ENCODE measurements at regions not wholly inside any gene's neighbourhood (a gene's known extent, or its start where the extent isn't known, plus 50 kb on each side); places are given as distances from the start of the nearest gene placed in this dataset.
A peak's percentile ranks its signal among the peaks of the same experiment; 100 is the strongest.

- no peak for DNase-seq
Measured at GRCh38 chr1:184221087-184221486, 165.7 kb upstream of the C1orf21 start.

- peak; percentile 36 for DNase-seq
Measured at GRCh38 chr1:184222652-184223052, 164.2 kb upstream of the C1orf21 start.

- no peak for DNase-seq
Measured at GRCh38 chr1:184223216-184223615, 163.6 kb upstream of the C1orf21 start.

DNA sequence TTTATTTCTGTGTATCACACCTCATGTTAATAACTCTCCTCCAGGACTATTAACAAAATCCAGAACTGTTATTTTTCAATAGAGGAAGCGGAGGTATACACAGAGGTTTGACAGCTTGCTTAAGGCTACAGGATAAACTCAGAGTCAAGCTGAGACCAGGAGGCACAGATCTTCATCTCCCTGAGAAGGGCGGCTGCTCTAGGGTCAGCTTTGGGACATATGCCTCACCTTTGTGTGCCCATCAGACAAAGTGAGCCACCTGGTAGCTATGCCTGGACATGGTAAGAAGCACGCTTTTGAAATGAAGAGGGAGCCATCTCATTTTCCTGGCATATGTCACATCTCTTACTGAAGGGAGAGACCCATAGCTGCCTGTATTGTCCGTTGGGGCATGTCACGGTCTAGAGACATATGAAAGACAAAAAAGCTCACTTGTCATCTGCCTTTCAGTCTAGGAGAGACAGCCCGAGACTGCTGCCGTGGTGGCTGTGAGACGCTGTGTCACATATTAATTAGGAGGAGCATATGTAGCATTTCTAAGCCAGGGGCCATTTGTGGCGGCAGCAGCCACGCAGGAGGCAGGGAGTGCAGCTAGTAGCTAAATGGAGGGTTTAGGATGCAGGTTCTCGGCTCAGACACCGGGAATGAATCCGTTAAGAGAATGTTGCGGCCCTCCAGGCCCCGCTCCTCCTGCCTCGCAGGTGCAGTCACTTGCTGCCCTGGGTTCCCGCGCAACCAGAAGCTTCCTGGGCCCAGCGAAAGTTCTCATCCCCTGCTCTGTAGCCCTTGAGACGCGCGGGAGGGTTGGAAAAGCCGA, 161.3 kb upstream of the C1orf21 start:
- DNase-seq: no peak

DNA sequence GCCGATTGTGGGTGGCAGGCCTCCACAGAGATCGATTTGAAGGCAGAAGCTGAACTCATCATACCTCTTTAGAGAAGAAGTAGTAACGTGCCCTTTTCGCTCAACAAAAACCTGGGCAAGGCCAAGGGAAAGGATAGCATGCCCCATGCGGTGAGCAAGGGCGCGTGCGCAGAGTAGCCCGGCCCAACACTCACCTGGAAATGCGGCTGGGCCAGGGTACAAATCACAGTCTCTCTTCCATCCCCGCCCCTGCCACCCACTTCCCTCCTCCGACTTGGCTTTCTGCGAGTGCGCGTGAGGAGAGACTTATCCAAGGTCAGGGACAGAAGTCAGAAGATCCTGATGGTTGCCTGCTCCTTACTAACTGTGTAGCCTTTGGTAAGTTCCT, 160.7 kb upstream of the C1orf21 start:
- no peak for DNase-seq

DNA sequence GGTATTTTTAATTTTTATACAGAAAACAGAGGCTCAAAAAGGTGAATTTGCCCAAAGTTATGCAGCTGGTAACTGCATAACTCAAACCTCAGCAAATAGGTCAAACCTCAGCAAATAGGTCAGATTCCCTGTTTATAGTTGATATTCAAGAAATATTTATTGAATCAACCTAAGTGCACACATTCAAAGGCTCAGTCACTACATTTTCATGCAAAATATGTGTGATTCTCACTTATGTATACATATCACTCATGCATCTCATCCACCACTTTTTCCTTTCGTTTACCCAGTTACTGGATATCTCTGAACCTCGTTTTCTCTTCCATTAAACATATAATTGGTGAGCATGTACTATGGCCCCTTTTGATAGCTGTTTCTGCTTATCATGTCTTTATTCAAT, 158.3 kb upstream of the C1orf21 start:
- DNase-seq: no peak

DNA sequence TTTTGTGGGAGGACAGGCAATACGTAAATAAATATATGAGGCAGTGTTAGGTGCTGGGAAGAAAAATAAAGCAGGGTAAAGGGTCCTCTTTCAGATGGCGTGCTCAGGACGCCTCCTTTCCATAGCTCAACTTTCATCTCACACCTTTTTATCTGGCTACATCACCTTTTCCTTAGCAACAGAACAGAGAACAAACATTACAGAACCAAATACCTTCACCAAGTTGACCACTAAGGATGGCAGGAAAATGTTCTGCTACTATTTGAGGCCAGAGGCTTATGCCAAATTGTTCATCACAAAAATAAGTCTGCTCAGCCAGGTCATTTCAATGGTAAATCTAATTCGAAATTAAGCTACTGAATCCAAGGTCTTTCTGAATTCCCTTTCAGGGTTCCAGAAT, 149.2 kb upstream of the C1orf21 start:
- no peak for DNase-seq

DNA sequence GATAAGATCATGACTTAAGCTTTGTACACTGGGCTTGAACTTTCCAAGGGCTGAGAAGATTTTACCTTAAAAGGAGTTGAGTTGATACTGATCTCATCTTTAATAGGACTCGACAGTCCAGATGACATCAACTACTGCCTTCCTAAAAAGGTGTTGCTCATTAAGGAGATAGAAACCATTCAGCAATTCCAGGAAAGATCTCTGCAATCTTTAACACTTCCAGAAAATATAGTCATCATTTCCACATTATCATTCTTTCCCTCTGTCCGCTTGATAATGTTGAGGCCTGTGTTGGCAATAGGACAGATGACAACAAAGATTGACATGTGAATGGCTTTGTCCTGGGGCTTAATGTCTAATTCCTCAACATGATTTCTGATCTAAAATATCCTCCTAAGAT, 145.4 kb upstream of the C1orf21 start:
- DNase-seq: no peak

- DNase-seq: no peak
Measured at GRCh38 chr1:184242507-184242943, 144.3 kb upstream of the C1orf21 start.

- DNase-seq: no peak
Measured at GRCh38 chr1:184244962-184245361, 141.9 kb upstream of the C1orf21 start.

DNA sequence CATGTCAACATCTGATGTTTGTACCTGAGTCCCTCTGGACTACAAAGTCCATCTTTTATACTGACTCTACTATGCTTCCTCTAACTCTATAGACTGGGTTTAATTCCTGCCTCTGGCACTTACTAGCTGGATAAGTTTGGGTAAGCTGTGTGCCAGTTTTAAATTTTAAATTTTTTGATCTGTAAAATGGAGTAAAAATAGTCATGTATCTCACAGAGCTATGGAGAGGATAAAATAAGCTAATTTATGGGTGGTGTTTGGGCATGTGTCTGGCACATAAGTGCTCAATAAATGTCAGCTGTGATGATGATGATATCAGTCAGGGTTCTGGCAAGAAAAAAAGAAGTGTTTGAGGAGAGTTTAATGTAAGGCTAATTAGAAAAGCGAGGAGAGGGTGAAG, 139.2 kb upstream of the C1orf21 start:
- DNase-seq: no peak

DNA sequence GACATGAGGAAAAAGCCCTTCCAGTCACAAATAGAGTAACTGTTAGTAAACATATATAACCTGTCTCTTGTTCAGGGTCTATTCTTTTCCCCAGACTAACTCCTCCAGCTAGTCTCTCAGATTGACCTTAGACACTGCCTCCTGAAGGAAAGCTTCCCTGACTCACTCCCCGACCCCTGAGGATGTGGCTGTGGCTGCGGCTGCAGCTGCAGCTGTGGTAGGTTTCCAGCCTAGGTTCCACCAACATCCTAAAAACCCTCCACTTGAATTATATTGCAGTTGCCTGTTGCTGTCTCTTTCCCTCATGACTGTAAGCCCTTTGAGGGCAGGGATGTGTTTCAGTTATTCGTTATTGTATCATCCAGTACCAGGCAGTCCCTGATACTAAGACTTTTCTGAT, 132.9 kb upstream of the C1orf21 start:
- DNase-seq: no peak

DNA sequence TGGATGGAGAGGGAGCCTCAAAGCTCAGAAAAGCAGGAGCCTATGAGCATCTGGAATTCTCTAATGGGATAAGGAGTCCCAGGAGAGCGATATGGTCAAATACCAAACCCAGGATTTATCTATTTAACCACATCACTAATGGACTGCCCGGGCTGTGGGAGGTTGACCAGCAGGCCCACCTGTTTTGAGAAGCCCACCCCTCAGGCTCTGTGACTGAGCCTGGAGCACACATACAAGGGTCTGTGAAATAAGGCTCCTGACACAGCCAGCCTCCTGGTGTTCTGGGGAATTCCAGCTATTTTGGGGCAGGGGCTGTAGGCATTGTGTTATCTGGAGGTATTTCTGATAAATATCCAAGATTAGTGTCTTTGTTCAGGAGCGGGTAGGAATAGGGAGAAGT, 132.0 kb upstream of the C1orf21 start:
- no peak for DNase-seq

- no peak for DNase-seq
Measured at GRCh38 chr1:184255560-184255959, 131.3 kb upstream of the C1orf21 start.

DNA sequence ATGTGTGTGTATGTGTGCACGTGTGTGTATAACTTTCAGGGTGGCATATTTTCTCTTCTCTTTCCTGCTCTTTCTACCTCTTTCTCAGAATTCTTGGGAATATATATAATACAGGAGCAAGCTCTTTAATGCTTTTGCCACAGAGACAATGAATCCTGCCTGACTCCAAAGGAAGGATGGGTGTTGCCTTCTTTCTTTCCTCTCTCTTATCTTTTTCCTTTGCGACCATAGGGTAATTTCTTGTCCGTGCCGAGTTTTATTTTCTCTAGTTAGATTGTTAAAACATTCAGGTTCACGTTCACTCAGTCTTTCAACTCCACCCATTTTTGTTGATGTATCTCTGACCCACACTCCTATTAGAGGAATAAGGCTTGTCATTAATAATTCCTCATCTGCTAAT, 129.0 kb upstream of the C1orf21 start:
- no peak for DNase-seq

- DNase-seq: no peak
Measured at GRCh38 chr1:184258525-184258924, 128.3 kb upstream of the C1orf21 start.

DNA sequence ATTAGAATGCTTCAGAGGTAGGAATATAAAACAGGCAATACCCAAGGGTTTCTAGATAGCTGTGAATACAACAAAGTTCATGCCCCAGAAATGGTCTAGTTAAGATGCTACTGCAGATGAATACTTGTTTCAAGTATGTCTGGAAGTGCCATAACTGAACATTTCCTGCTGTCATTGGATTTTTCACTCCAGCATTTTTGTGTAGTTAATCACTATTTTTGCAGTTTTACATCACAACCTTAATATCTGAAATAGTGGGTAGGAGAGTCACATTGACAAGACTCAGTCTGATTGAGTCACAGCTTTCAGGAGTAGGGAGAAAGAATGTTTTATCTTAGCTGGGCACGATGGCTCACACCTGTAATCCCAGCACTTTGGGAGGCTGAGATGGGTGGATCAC, 126.4 kb upstream of the C1orf21 start:
- DNase-seq: no peak

DNA sequence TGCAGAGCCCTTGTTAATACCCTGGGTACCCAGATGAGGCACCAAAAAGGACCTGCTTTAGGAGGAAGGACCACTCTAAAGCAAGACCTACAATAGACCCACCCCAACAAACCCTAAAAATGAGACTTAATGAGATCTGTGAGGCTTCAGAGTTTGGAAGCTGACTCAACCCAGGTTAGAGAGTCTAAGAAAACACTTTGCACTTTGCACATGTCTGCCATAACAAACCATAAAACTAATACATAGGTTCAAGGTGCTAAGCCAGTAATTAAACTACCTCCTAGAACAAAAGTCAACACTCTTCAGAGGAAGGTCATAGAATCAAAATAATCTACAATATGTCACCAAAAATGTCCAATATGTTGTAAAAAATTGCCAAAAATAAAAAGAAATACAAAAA, 124.7 kb upstream of the C1orf21 start:
- DNase-seq: no peak

DNA sequence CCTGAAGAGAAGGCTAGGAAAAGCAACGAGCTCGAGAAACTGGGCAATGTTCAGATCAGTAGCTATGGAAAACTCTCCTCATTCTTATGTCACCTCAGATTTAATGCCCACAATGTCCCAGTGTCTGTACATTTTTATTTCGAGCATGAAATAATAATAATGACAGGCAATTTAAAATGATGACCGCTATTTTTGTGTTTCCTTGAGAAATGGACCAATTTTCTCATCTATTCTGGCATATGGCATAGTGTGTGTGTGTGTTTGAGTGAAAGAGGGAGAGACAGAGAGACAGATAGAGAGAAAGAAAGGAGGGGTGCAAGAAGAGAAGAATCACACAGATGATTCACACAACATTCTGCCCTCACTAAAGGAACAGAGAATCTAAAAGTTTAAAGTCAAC, 119.1 kb upstream of the C1orf21 start:
- DNase-seq: no peak

GRCh38 chr1:184270556-184270955, 116.3 kb upstream of the C1orf21 start:
- DNase-seq: no peak

GRCh38 chr1:184272175-184272866, 114.5 kb upstream of the C1orf21 start:
- no peak for DNase-seq

GRCh38 chr1:184276416-184276815, 110.4 kb upstream of the C1orf21 start:
- no peak for DNase-seq

DNA sequence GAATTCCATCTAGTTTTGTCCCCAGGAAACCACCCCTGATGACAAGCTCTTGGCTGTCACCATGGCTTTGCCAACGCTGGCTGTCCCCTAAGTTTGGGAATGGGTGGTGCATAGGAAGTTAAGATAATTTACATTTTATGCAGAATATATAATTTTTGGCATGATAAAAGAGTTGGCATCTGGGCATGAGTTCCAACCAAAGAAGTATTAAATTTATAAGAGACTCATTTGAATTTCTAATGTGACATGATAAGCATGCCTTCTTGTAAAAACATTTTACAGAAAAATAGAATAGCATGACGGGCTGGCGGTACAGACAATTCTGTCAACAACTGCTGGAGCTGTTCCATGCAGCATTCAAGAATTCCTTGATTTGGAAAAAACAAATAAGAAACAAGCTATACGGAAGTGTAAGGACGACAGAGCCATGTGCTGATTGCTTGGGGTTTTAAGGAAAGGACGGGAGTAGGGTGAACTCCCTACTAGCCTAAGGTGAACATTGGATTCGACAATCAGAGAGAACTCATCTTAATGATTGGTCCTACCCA, 106.8 kb upstream of the C1orf21 start:
- DNase-seq: no peak

GRCh38 chr1:184283999-184284398, 102.8 kb upstream of the C1orf21 start:
- DNase-seq: peak; percentile 14
